WTC11 (cell line): ENCODE measurements at regions not wholly inside any gene's neighbourhood (a gene's known extent, or its start where the extent isn't known, plus 50 kb on each side); places are given as distances from the start of the nearest gene placed in this dataset.

Source experiments
- ATAC-seq: fragments of 200-7000 bp; cut with Tn5 transposase; 2 replicates; pipeline ENCODE4 v1.10.0; 2021; ENCODE audit warnings: mild to moderate bottlenecking, moderate library complexity
- CTCF ChIA-PET: fragments of 300-600 bp; sonication (Branson Sonifier 250); formaldehyde crosslinking; loops from one replicate; lab custom pipeline; 2021; ENCODE audit warnings: antibody characterized with exemption; lab: Charles Lee
- POLR2A ChIA-PET: fragments of 350-600 bp; sonication (Branson Sonifier 250); formaldehyde crosslinking; loops from one replicate; lab custom pipeline; 2021; ENCODE audit warnings: antibody characterized with exemption; lab: Charles Lee
- DNase-seq: peaks from one replicate; pipeline ENCODE4 v3.0.0; 2021; ENCODE audit warnings: low spot score
- H3K27ac Mint-ChIP-seq: 2 replicates; pipeline ENCODE4 v1.8.0; 2021; ENCODE audit warnings: mixed read lengths
- H3K27me3 Mint-ChIP-seq: 2 replicates; pipeline ENCODE4 v1.8.0; 2021; ENCODE audit warnings: low read depth, mild to moderate bottlenecking, moderate library complexity, mixed read lengths
- H3K36me3 Mint-ChIP-seq: 2 replicates; pipeline ENCODE4 v1.8.0; 2021; ENCODE audit warnings: mixed read lengths
- H3K4me1 Mint-ChIP-seq: 2 replicates; pipeline ENCODE4 v1.8.0; 2022; ENCODE audit warnings: mixed read lengths
- H3K4me3 Mint-ChIP-seq: 2 replicates; pipeline ENCODE4 v1.8.0; 2021; ENCODE audit warnings: mild to moderate bottlenecking, moderate library complexity, mixed read lengths
- H3K9me3 Mint-ChIP-seq: 2 replicates; pipeline ENCODE4 v1.8.0; 2021; ENCODE audit warnings: mixed read lengths
- CBFB ChIP-seq: sonication (generic); formaldehyde crosslinking; IDR thresholded peaks from 2 replicates; pipeline ENCODE4 v1.8.1; 2022; ENCODE audit warnings: mild to moderate bottlenecking, low read depth, missing genetic modification reagents
- CREM ChIP-seq: sonication (generic); formaldehyde crosslinking; IDR thresholded peaks from 2 replicates; pipeline ENCODE4 v1.8.1; 2022; ENCODE audit warnings: mild to moderate bottlenecking, missing genetic modification reagents, moderate library complexity
- E2F4 ChIP-seq: sonication (generic); formaldehyde crosslinking; IDR thresholded peaks from 2 replicates; pipeline ENCODE4 v1.8.1; 2022; ENCODE audit warnings: low read depth, mild to moderate bottlenecking, moderate library complexity, missing genetic modification reagents, borderline replicate concordance
- ERG ChIP-seq: fragments of 250-450 bp; sonication (Bioruptor Pico); IDR thresholded peaks from 2 replicates; pipeline ENCODE4 v1.8.0; 2021; ENCODE audit warnings: mild to moderate bottlenecking
- ESRRA ChIP-seq: sonication (generic); formaldehyde crosslinking; IDR thresholded peaks from 2 replicates; pipeline ENCODE4 v1.8.1; 2022; ENCODE audit warnings: mild to moderate bottlenecking, missing genetic modification reagents, borderline replicate concordance
- ETV6 ChIP-seq: sonication (generic); formaldehyde crosslinking; IDR thresholded peaks from 2 replicates; pipeline ENCODE4 v1.8.1; 2022; ENCODE audit warnings: mild to moderate bottlenecking, missing genetic modification reagents
- GTF2I ChIP-seq: fragments of 250-450 bp; sonication (Bioruptor Pico); conservative IDR thresholded peaks from 2 replicates; pipeline ENCODE4 v1.4.0; 2021; ENCODE audit warnings: mild to moderate bottlenecking
- HMGXB4 ChIP-seq: sonication (generic); formaldehyde crosslinking; IDR thresholded peaks from 2 replicates; pipeline ENCODE4 v1.8.1; 2023; ENCODE audit warnings: mild to moderate bottlenecking, moderate library complexity, missing genetic modification reagents
- JAZF1 ChIP-seq: fragments of 250-450 bp; sonication (Bioruptor Pico); IDR thresholded peaks from 2 replicates; pipeline ENCODE4 v1.9.0; 2021; ENCODE audit warnings: moderate library complexity, mild to moderate bottlenecking, inconsistent platforms
- KAT7 ChIP-seq: sonication (generic); formaldehyde crosslinking; IDR thresholded peaks from 2 replicates; pipeline ENCODE4 v1.8.1; 2023; ENCODE audit warnings: missing genetic modification reagents, mild to moderate bottlenecking, borderline replicate concordance
- NFE2L1 ChIP-seq: sonication (generic); formaldehyde crosslinking; IDR thresholded peaks from 2 replicates; pipeline ENCODE4 v1.8.1; 2023; ENCODE audit warnings: missing genetic modification reagents
- NFYB ChIP-seq: sonication (generic); formaldehyde crosslinking; conservative IDR thresholded peaks from 2 replicates; pipeline ENCODE4 v1.8.0; 2022; ENCODE audit warnings: low read depth, missing genetic modification reagents
- NR2C2 ChIP-seq: sonication (generic); formaldehyde crosslinking; IDR thresholded peaks from 2 replicates; pipeline ENCODE4 v1.8.0; 2022; ENCODE audit warnings: mild to moderate bottlenecking, missing genetic modification reagents
- OVOL2 ChIP-seq: fragments of 250-450 bp; sonication (Bioruptor Pico); IDR thresholded peaks from 2 replicates; pipeline ENCODE4 v1.9.0; 2021; ENCODE audit warnings: mild to moderate bottlenecking, borderline replicate concordance
- SMAD3 ChIP-seq: sonication (generic); formaldehyde crosslinking; IDR thresholded peaks from 2 replicates; pipeline ENCODE4 v1.8.0; 2022; ENCODE audit warnings: missing genetic modification reagents, mild to moderate bottlenecking, borderline replicate concordance
- SMAD4 ChIP-seq: sonication (generic); formaldehyde crosslinking; IDR thresholded peaks from 2 replicates; pipeline ENCODE4 v1.8.0; 2022; ENCODE audit warnings: mild to moderate bottlenecking, missing genetic modification reagents
- TCF7 ChIP-seq: sonication (generic); formaldehyde crosslinking; IDR thresholded peaks from 2 replicates; pipeline ENCODE4 v1.8.0; 2022; ENCODE audit warnings: mild to moderate bottlenecking, low read depth, missing genetic modification reagents, moderate library complexity
- TEAD1 ChIP-seq: sonication (generic); formaldehyde crosslinking; IDR thresholded peaks from 2 replicates; pipeline ENCODE4 v1.8.0; 2022; ENCODE audit warnings: mild to moderate bottlenecking, missing genetic modification reagents
- TEAD4 ChIP-seq: sonication (generic); formaldehyde crosslinking; IDR thresholded peaks from 2 replicates; pipeline ENCODE4 v1.8.0; 2022; ENCODE audit warnings: mild to moderate bottlenecking, missing genetic modification reagents
- ZNF263 ChIP-seq: sonication (generic); formaldehyde crosslinking; IDR thresholded peaks from 2 replicates; pipeline ENCODE4 v1.8.1; 2022; ENCODE audit warnings: low read depth, mild to moderate bottlenecking, moderate library complexity, missing genetic modification reagents
- ZNF416 ChIP-seq: fragments of 250-450 bp; sonication (Bioruptor Pico); IDR thresholded peaks from 2 replicates; pipeline ENCODE4 v1.9.0; 2021; ENCODE audit warnings: mild to moderate bottlenecking, inconsistent platforms
- ZNF671 ChIP-seq: fragments of 250-450 bp; sonication (Bioruptor Pico); IDR thresholded peaks from 2 replicates; pipeline ENCODE4 v1.8.0; 2021; ENCODE audit warnings: mild to moderate bottlenecking

GRCh38 chr15:29334544-29334943 is 64.9 kb upstream of the NSMCE3 start (continued):
- TF ChIP-seq E2F4 (CRISPR knock-in tag): no peak
- no peak for TF ChIP-seq ETV6
- TF ChIP-seq ZNF263 (CRISPR knock-in tag): no peak
- no peak for TF ChIP-seq NFE2L1 (CRISPR knock-in tag)
- TF ChIP-seq JAZF1 (CRISPR knock-in tag): no peak
- no peak for TF ChIP-seq CREM

- ATAC-seq (no peak), DNase-seq (no peak)
- H3K27ac Mint-ChIP-seq: no peak overlapping the region
- TF ChIP-seq E2F4 (CRISPR knock-in tag): no peak
- no peak for TF ChIP-seq NR2C2 (CRISPR knock-in tag)
- no peak for TF ChIP-seq HMGXB4 (CRISPR knock-in tag)
- TF ChIP-seq SMAD4: no peak
- TF ChIP-seq NFE2L1 (CRISPR knock-in tag): no peak
- no peak for TF ChIP-seq TEAD1
- TF ChIP-seq OVOL2: no peak
- TF ChIP-seq KAT7 (CRISPR knock-in tag): no peak
- TF ChIP-seq TCF7 (CRISPR knock-in tag): no peak
- TF ChIP-seq ZNF263 (CRISPR knock-in tag): no peak
- no peak for TF ChIP-seq ZNF671 (CRISPR knock-in tag)
- TF ChIP-seq TEAD4 (CRISPR knock-in tag): no peak
- TF ChIP-seq NFYB: no peak
- TF ChIP-seq ERG (CRISPR knock-in tag): no peak
- no peak for TF ChIP-seq SMAD3 (CRISPR knock-in tag)
- no peak for TF ChIP-seq GTF2I
- ChIA-PET CTCF (interaction anchor here (1.5 kb wide), 1 partner anchor 193 kb away, joined by 4 read pairs; no protein-coding TSS in a partner anchor), POLR2A (no interaction called here)
- no peaks in the 10 kb centered on the region for H3K9me3 Mint-ChIP-seq
- 0 out of 2 replicates have a peak, but pooled peaks cover 6% of the 10 kb centered on the region for H3K4me1 Mint-ChIP-seq
- H3K27me3 Mint-ChIP-seq: no peaks in the 10 kb centered on the region
- no peaks in the 10 kb centered on the region for H3K36me3 Mint-ChIP-seq
- no peak overlapping the region for H3K4me3 Mint-ChIP-seq
These were observed 63.6 kb upstream of the NSMCE3 start for GRCh38 chr15:29333261-29333660.

- H3K27ac Mint-ChIP-seq: no peak overlapping the region
These were observed 62.0 kb upstream of the NSMCE3 start for GRCh38 chr15:29331669-29332068.

More at GRCh38 chr15:29331669-29332068, 62.0 kb upstream of the NSMCE3 start:
- Mint-ChIP-seq H3K27me3 (no peaks in the 10 kb centered on the region), H3K9me3 (peaks cover 4% of the 10 kb centered on the region), H3K4me1 (0 out of 2 replicates have a peak, but pooled peaks cover 6% of the 10 kb centered on the region)
- TF ChIP-seq ZNF416: no peak
- no peak for TF ChIP-seq CBFB (CRISPR knock-in tag)
- no peak for TF ChIP-seq ZNF671 (CRISPR knock-in tag)
- TF ChIP-seq ESRRA (CRISPR knock-in tag): no peak
- TF ChIP-seq ERG (CRISPR knock-in tag): no peak
- no peak for TF ChIP-seq JAZF1 (CRISPR knock-in tag)
- TF ChIP-seq, all 79 proteins: peak for 0
- Mint-ChIP-seq H3K4me3 (no peak overlapping the region), H3K36me3 (peaks cover 3% of the 10 kb centered on the region; the same call in 1 of the 2 replicates)
- POLR2A ChIA-PET: interaction anchor here (0.6 to 1.0 kb wide), 2 partner anchors 14 to 237 kb away, joined by 3 to 4 read pairs; no protein-coding TSS in a partner anchor
- no peak for DNase-seq
- no peak for ATAC-seq
- CTCF ChIA-PET: interaction anchor here (1.5 kb wide), 1 partner anchor 192 kb away, joined by 4 read pairs; no protein-coding TSS in a partner anchor
